Adipocyte (in vitro differentiated cells): ENCODE measurements at regions not wholly inside any gene's neighbourhood (a gene's known extent, or its start where the extent isn't known, plus 50 kb on each side); places are given as distances from the start of the nearest gene placed in this dataset.

Experiments used
- DNase-seq: peaks from one replicate; pipeline ENCODE4 v3.0.0-alpha.2; 2015; ENCODE audit warnings: low read depth
- H3K27me3 ChIP-seq: replicated peaks from 2 replicates; pipeline ENCODE4 v1.7.0; 2013; ENCODE audit warnings: mild to moderate bottlenecking, low read length, moderate library complexity; ENCODE audit not compliant: control insufficient read depth, insufficient read depth
- H3K36me3 ChIP-seq: 2 replicates; pipeline ENCODE4 v1.7.0; 2013; ENCODE audit warnings: low read length, mild to moderate bottlenecking, moderate library complexity; ENCODE audit not compliant: control insufficient read depth, insufficient read depth, severe bottlenecking
- H3K4me1 ChIP-seq: 2 replicates; pipeline ENCODE4 v1.7.0; 2013; ENCODE audit warnings: mild to moderate bottlenecking, low read length, moderate library complexity; ENCODE audit not compliant: control insufficient read depth, insufficient read depth
- H3K4me3 ChIP-seq: 2 replicates; pipeline ENCODE4 v1.7.0; 2013; ENCODE audit warnings: mild to moderate bottlenecking, low read length, moderate library complexity
- H3K9ac ChIP-seq: 2 replicates; pipeline ENCODE4 v1.7.0; 2013; ENCODE audit warnings: mild to moderate bottlenecking, low read length, moderate library complexity
- H3K9me3 ChIP-seq: 2 replicates; pipeline ENCODE4 v1.7.0; 2013; ENCODE audit warnings: mild to moderate bottlenecking, low read length, moderate library complexity; ENCODE audit not compliant: control insufficient read depth

DNA sequence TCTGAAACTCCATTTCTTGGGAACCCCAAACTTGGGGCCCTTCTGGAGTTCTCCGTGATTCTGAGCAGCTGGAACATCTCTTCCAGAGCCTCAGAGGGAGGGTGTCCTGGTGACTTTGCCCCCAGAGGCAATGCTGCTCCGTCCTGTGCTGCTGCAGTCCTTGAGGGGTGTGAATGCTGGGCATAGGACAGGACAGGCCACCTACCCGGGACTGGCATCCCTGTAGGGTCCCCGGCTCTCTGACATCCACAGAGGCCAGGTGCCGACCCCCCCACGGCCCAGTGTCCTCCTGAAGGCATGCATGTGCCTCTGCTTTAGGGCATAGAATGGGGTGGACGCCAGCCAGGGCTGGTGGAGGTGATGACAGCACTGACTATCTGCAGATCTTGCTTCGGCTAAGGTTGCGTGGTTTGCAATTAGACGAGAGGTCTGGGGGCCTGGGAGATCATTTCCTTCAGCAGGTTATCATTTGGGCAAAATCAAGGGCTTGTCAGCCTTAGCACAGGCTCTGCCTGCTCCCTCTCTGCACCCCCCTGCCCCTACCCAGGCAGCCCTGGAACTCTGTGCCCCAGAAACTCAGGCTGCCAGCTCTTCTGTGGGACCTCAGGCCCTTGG lies 136.9 kb upstream of the GPR26 start:
- Histone ChIP-seq H3K9ac (no peak overlapping the region), H3K9me3 (peaks cover 10% of the 10 kb centered on the region), H3K36me3 (no peaks in the 10 kb centered on the region), H3K27me3 (no peaks in the 10 kb centered on the region), H3K4me3 (no peak overlapping the region), H3K4me1 (peaks cover 8% of the 10 kb centered on the region)
- DNase-seq = no peak

DNA sequence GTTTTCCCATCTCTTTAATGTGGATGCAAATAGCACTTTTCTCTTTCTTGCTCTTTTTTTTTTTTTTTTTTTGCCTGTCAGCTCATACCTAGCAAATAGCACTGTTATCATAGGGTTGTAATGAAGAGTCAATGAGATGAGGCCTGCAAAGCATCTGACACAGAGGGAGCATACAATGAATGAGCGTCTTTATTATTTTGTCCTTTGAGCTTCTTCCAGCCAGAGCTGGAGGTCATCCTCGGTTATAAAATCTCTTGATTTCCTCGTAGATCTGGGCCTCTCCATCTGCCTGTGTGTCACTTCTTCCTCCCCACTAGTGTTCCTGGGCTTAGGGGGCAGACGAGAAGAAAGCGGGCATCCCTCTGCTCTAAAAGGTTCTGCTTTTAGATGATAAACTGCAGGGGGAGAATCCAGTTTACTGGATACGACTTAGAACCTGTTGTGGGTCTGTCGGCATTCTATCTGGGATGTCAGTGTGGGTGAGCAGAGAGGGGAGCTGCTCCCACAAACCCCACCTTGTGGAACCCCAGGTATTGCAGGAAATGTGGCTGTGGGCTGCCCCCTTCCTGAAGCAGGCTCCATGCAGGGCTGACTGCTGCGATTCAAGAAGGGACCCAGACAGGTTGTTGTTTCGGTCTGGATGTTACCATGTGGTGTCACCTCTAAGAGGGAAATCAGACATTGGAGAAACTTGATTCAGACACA lies 135.8 kb upstream of the GPR26 start:
- H3K27me3 ChIP-seq = peaks cover 6% of the 10 kb centered on the region
- no peaks in the 10 kb centered on the region for H3K36me3 ChIP-seq
- peaks cover 10% of the 10 kb centered on the region for H3K9me3 ChIP-seq
- no peak overlapping the region for H3K4me3 ChIP-seq
- DNase-seq = no peak
- H3K9ac ChIP-seq = no peak overlapping the region
- H3K4me1 ChIP-seq = peaks cover 8% of the 10 kb centered on the region

DNA sequence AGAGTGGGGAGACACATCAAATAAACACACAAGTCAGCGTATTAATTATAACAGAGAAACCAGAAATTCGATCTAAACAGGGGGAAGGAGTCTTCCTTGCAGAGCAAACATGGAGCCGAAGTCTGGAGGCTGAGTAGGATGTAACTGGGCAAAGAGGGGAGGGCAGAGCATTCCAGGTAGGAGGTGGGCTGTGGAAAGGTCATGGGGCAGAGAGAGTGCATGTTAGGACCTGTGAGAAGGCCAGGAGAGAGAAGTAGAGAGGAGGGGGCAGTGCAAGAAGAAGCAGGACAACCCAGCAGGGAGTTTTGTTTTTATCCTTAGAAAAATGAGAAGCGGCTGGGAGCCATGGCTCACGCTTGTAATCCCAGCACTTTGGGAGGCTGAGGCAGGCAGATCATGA lies 130.8 kb upstream of the GPR26 start:
- Histone ChIP-seq H3K27me3 (peaks cover 25% of the 10 kb centered on the region), H3K4me3 (no peak overlapping the region), H3K4me1 (no peaks in the 10 kb centered on the region), H3K9ac (no peak overlapping the region), H3K36me3 (no peaks in the 10 kb centered on the region), H3K9me3 (peaks cover 10% of the 10 kb centered on the region)
- DNase-seq = no peak

DNA sequence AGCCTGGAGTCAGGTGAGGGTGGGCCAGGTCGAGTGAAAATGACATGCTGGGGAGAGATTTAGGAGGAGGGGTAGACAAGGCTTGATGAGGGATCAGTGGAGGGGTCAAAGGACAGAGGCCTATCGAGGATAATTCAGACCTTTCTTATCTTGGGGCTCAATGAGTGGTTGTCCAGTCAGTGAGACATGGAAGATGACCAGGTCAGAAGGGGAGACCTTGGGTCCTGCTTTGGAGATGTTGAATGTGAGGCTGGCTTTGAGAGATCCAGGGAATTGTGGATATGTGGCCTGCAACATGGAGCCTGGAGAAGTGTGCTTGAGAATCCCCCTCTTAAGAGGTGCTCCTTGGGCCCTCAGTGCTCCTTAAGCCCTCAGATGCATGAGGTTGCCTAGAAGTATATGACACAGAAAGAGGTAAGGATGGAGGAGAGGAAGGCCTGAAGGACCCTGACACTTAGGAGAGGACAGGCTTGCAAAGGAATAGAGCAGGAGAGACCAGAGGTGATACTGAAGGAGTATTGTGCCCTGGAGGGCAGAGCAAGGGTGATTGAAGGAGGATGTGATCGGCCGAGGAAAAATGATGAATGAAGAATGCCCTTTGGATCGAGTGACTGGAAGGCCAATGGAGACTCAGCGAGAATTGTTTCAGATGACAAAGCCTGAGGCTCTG lies 129.8 kb upstream of the GPR26 start:
- no peak for DNase-seq
- H3K4me1 ChIP-seq = no peaks in the 10 kb centered on the region
- H3K9ac ChIP-seq = no peak overlapping the region
- peaks cover 29% of the 10 kb centered on the region for H3K27me3 ChIP-seq
- no peak overlapping the region for H3K4me3 ChIP-seq
- peaks cover 10% of the 10 kb centered on the region for H3K9me3 ChIP-seq
- H3K36me3 ChIP-seq = no peaks in the 10 kb centered on the region

DNA sequence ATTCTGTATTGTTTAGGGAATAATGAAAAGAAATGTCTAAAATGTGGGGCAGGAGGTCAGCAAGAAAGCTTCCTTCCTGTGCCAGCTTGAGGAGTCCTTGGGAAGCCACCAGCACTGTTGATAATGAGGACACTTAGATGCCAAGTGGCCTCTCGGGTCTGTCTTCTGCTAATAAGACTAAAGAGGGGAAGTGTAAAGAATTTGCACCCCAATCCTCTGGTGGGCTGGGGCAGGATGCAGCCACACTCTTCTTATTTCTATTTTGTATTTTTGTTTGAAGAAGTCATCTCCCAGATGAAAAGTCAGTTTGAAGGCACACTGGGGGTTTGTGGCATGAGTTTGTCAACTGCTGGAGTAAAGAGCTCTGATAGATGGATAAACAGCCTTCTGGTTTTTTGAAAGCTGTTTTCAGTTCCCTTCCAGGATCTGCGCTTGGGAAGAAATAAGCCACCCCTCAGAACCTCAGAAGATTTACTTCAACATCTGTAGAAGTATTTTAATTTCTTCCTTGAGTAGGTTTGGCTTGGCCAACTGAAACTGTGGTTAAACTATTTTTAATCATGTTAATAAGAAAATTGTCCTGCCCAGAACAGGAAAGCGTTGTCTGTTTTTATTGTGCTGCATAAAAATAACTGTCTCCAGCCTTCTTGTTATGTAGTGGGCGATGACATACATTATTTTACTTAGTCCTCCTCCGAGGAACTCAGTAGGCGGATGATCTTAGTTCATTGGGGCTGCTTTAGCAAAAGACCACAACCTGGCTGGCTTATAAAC lies 128.8 kb upstream of the GPR26 start:
- H3K9me3 ChIP-seq = peaks cover 4% of the 10 kb centered on the region
- DNase-seq = no peak

DNA sequence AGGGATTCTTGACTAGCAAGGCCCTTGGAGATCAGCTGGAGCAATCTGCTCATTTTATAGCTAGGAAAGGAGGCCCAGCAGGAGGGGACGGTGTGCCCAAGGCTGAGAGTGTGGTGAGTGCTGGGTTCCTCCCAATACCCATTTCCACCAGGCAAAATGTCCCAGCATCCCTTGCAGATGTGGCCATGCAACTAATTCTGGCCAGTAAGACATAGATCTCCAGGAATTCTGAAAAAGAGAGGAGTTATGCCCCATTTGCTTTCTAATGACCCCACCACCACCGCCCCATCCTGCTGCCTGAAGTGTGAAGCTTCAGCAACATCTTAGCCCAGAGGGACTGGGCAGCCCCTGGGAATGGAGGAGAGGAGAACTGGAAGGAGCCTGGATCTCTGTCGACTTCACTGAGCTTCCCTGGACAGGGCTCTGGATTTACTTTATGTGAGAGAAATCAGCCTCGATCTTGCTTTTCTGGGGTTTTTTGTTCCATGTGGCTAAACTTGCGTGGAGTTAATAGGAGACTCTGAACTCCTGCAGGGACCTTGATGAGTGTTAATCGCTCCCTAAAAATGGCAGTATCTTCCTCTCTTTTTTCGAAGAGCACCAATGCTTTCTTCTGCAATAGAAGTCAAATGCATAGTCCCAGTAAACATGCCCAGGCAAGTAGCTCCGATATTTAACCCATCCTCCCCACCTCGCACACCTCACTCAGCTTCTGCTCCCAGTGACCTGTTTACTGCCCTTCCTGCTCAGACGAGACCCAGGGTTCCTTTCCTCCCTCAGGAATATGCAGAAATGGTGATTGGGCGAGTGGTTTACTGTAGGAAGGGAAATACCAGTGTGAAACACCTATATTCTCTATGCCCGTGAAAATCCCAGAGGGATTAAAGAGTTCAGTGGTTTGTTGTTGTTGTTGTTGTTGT lies 127.5 kb upstream of the GPR26 start:
- H3K36me3 ChIP-seq = no peaks in the 10 kb centered on the region
- H3K9me3 ChIP-seq = no peaks in the 10 kb centered on the region
- no peak overlapping the region for H3K4me3 ChIP-seq
- DNase-seq = no peak
- no peaks in the 10 kb centered on the region for H3K4me1 ChIP-seq
- H3K9ac ChIP-seq = no peak overlapping the region
- peaks cover 29% of the 10 kb centered on the region for H3K27me3 ChIP-seq

More for the DNA sequence above, 128.8 kb upstream of the GPR26 start:
- Histone ChIP-seq H3K36me3 (no peaks in the 10 kb centered on the region), H3K27me3 (peaks cover 29% of the 10 kb centered on the region), H3K4me1 (no peaks in the 10 kb centered on the region), H3K4me3 (no peak overlapping the region), H3K9ac (no peak overlapping the region)

DNA sequence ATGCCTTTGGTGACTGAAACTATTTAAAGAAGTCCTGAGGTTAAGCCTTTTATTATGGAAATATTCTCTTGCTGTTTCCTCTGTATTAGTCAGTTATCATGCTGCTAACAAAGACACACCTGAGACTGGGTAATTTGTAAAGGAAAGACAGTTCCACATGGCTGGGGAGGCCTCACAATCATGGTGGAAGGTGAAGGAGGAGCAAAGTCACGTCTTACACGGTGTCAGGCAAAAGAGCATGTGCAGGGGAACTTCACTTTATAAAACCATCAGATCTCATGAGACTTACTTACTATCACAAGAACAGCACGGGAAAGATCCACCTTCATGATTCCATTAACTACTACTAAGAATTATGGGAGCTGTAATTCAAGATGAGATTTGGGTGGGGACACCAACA lies 121.2 kb upstream of the GPR26 start:
- no peak for DNase-seq
- Histone ChIP-seq H3K9ac (no peak overlapping the region), H3K9me3 (peaks cover 2% of the 10 kb centered on the region), H3K27me3 (peaks cover 26% of the 10 kb centered on the region), H3K4me1 (no peaks in the 10 kb centered on the region), H3K4me3 (no peak overlapping the region), H3K36me3 (no peaks in the 10 kb centered on the region)

DNA sequence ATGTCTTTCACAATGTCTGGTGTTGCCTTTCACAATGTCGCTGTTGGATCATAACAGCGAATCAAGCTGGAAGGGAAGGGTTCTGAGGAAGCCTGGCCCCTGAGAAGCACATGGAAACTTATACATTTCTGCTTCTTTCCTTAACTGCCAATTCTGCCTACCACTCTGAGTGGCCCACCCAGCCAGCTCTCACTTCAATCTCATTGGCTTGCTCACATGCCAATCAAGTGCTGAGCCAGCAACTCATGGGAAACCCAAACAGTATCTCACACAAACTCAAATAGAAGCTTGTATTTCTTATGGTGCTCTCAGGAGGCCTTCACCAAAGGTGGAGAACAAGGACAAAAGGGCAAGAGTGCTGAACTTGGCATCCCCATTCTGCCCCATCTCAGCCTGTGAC lies 117.4 kb upstream of the GPR26 start:
- Histone ChIP-seq H3K9ac (no peak overlapping the region), H3K4me3 (no peak overlapping the region), H3K27me3 (peaks cover 42% of the 10 kb centered on the region), H3K9me3 (peaks cover 1% of the 10 kb centered on the region), H3K36me3 (no peaks in the 10 kb centered on the region), H3K4me1 (no peaks in the 10 kb centered on the region)
- DNase-seq = no peak

DNA sequence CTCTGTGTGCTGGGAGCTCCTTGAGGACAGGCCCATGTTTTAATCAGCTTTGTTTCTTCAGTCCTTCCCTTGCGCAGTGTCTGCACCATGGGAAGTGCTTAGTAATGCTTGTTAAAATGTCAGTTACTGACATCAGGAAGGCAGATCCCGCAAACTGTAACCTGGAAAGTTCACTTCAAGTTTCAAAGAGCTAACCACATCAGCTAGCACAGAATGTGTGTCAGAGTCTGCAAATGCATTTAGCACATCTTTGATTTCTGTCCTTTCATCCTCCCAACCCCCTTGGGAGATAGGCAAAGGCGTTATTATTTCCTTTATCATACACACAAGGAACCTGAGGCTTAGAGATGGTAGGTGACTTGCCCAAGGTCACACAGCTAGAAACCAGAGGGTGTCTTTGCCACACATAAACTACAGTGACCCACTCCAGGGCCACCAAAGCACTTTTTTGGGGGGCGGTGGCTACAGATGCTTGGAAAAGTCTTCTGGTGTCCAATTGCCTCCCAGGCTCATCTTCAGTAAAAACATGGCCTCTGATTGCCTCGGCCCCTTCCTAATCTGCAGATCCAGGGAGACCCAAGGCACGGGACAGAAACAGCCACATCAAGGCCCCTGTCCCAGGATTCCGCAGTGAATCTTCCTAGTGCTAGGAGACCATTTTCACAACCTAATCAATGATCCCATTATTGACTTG lies 116.2 kb upstream of the GPR26 start:
- peaks cover 46% of the 10 kb centered on the region for H3K27me3 ChIP-seq
- no peak overlapping the region for H3K9ac ChIP-seq
- H3K9me3 ChIP-seq = no peaks in the 10 kb centered on the region
- no peak for DNase-seq
- H3K36me3 ChIP-seq = no peaks in the 10 kb centered on the region
- H3K4me3 ChIP-seq = no peak overlapping the region
- no peaks in the 10 kb centered on the region for H3K4me1 ChIP-seq

DNA sequence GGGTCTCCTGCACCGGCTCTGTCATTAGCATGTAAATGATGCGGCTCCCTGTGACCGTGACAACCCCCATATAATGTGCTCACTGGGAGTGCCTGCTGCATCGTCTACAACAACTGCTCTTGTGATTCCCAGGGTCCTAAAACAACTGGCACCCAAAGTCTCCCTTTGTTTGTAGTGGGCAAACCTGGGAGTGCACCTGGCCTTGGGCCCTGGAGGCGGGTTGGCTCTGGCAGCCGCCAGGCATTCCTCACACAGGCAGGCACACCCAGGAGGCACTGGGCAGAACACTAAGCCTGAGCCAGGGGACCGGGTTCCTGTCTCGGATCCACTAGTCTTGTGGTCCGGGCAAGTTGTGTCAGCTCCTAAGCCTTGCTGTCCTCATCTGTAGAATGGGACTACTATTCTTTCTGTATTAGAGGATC lies 115.5 kb upstream of the GPR26 start:
- DNase-seq = no peak
- no peak overlapping the region for H3K4me3 ChIP-seq
- H3K27me3 ChIP-seq = peaks cover 54% of the 10 kb centered on the region
- H3K9me3 ChIP-seq = no peaks in the 10 kb centered on the region
- no peak overlapping the region for H3K9ac ChIP-seq
- H3K4me1 ChIP-seq = no peaks in the 10 kb centered on the region
- H3K36me3 ChIP-seq = no peaks in the 10 kb centered on the region
